Loucy (cell line): ENCODE measurements at regions not wholly inside any gene's neighbourhood (a gene's known extent, or its start where the extent isn't known, plus 50 kb on each side); places are given as distances from the start of the nearest gene placed in this dataset.

Experiments
- H2AFZ ChIP-seq: fragments of 200-600 bp; sonication (generic); 2 replicates; pipeline ENCODE4 v1.6.0; 2016; ENCODE audit warnings: antibody characterized with exemption, mild to moderate bottlenecking, low read length, moderate library complexity
- H3F3A ChIP-seq: fragments of 200-600 bp; 2 replicates; pipeline ENCODE4 v1.6.0; 2016; ENCODE audit warnings: antibody characterized with exemption, low read depth, mild to moderate bottlenecking
- H3K27me3 ChIP-seq: fragments of 200-600 bp; sonication (generic); 2 replicates; pipeline ENCODE4 v1.6.1; 2014; ENCODE audit warnings: low read length, mild to moderate bottlenecking; ENCODE audit not compliant: insufficient read depth, poor library complexity, severe bottlenecking
- H3K36me3 ChIP-seq: fragments of 200-600 bp; sonication (generic); 2 replicates; pipeline ENCODE4 v1.6.1; 2016; ENCODE audit warnings: low read length; ENCODE audit not compliant: insufficient read depth
- H3K4me1 ChIP-seq: fragments of 200-600 bp; sonication (generic); 2 replicates; pipeline ENCODE4 v1.5.1; 2014; ENCODE audit warnings: low read length, mild to moderate bottlenecking; ENCODE audit not compliant: insufficient read depth, poor library complexity, severe bottlenecking
- H3K4me2 ChIP-seq: fragments of 200-600 bp; sonication (generic); 2 replicates; pipeline ENCODE4 v1.6.0; 2014; ENCODE audit warnings: antibody characterized with exemption, low read length, low read depth, mild to moderate bottlenecking; ENCODE audit not compliant: poor library complexity, severe bottlenecking
- H3K4me3 ChIP-seq: fragments of 200-600 bp; sonication (generic); 2 replicates; pipeline ENCODE4 v1.5.1; 2014; ENCODE audit warnings: low read length, mild to moderate bottlenecking, mixed read lengths; ENCODE audit not compliant: poor library complexity, severe bottlenecking
- H3K79me2 ChIP-seq: fragments of 200-600 bp; sonication (generic); 2 replicates; pipeline ENCODE4 v1.6.1; 2014; ENCODE audit warnings: low read length; ENCODE audit not compliant: insufficient read depth
- H3K9ac ChIP-seq: fragments of 200-600 bp; sonication (generic); 2 replicates; pipeline ENCODE4 v1.6.0; 2014; ENCODE audit warnings: mild to moderate bottlenecking, low read depth, low read length, moderate library complexity; ENCODE audit not compliant: poor library complexity, severe bottlenecking
- H3K9me2 ChIP-seq: fragments of 200-600 bp; sonication (generic); replicated peaks from 2 replicates; pipeline ENCODE4 v1.6.1; 2016; ENCODE audit warnings: low read depth, low read length, mixed read lengths
- H3K9me3 ChIP-seq: fragments of 200-600 bp; sonication (generic); 2 replicates; pipeline ENCODE4 v1.6.1; 2014; ENCODE audit warnings: mild to moderate bottlenecking, antibody characterized with exemption, low read length, low read depth; ENCODE audit not compliant: insufficient read depth
- H4K20me1 ChIP-seq: fragments of 200-600 bp; sonication (generic); 2 replicates; pipeline ENCODE4 v1.6.0; 2014; ENCODE audit warnings: antibody characterized with exemption, low read length, mild to moderate bottlenecking; ENCODE audit not compliant: insufficient read depth, poor library complexity, severe bottlenecking
- CTCF ChIP-seq: fragments of 200-600 bp; sonication (generic); conservative IDR thresholded peaks from 2 replicates; pipeline ENCODE4 v1.5.1; 2014; ENCODE audit warnings: mild to moderate bottlenecking, antibody characterized with exemption, low read length
- EZH2phosphoT487 ChIP-seq: fragments of 200-600 bp; IDR thresholded peaks from 2 replicates; pipeline ENCODE4 v1.6.1; 2018; ENCODE audit warnings: antibody characterized with exemption, mild to moderate bottlenecking, moderate library complexity, borderline replicate concordance

DNA sequence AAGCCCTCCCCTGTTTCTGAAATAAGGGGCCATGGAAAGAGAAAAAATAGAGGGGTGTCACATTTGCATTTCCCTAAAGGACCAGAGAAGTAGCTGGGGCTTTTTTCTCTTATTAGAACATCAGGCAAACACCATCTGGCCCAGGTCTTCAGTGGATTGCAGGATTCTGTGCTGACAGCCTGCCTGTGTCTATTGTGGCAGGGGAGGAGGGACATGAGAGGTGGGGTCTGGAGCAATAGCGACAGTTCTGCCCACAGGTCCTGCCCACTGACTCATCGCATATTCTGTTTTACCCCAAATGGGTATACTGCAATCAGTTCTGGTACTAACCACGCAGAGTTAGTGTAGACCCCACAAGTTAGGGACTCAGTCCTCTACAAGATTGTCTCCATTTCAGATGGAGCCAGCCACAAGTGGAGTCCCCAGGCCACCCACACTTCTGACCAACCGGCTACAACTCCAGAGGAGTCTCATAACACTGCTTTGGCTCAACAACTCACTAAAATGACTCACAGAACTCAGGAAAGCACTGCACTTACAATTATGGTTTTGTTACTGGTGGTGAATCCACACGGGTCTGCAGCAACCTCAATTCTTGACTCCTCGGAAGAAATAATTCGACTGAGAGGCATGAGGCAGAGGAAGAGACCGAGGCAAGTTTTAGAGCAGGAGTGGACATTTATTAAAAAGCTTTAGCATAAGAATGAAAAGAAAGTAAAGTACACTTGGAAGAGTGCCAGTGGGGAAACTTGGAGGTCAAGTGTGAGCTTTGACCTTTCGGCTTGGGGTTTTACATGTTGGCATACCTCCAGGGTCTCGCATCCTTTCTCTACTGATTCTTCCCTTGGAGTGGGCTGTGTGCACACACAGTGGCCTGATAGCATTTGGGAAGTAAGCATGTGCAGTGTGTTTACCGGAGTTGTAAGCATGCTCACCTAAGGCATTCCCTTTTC lies 146.4 kb upstream of the SPATS2L start:
- no peaks in the 10 kb centered on the region for H3K27me3 ChIP-seq
- no peak overlapping the region for H3K4me2 ChIP-seq
- no peak overlapping the region for H2AFZ ChIP-seq
- H3K79me2 ChIP-seq = no peaks in the 10 kb centered on the region
- H3K36me3 ChIP-seq = no peaks in the 10 kb centered on the region
- H4K20me1 ChIP-seq = no peaks in the 10 kb centered on the region
- H3K4me1 ChIP-seq = no peaks in the 10 kb centered on the region
- H3K9me3 ChIP-seq = no peaks in the 10 kb centered on the region
- H3K9me2 ChIP-seq = no peaks in the 10 kb centered on the region
- no peaks in the 10 kb centered on the region for H3F3A ChIP-seq
- no peak overlapping the region for H3K9ac ChIP-seq
- no peak for TF ChIP-seq CTCF
- TF ChIP-seq EZH2phosphoT487 = no peak
- H3K4me3 ChIP-seq = no peak overlapping the region

DNA sequence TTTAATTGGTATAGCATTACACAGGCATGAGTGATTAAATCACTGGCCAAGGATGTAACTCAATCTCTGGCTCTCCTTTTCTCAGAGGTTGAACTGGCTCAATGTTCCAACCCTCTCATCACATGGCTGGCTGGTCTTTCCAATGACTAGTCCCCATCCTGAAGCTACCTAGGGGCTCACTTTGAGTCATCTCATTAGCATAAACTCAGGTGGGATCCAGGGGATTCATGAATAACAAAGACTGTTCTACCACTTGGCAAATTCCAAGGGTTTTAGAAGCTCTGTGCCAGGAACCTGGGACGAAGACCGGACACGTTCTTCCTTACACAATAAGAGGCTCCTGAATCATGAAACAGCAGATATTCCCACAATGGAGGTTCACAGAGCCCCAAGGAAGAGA lies 145.0 kb upstream of the SPATS2L start:
- no peaks in the 10 kb centered on the region for H3K27me3 ChIP-seq
- no peaks in the 10 kb centered on the region for H3F3A ChIP-seq
- no peaks in the 10 kb centered on the region; the same call in 1 of the 2 replicates for H3K9me3 ChIP-seq

GRCh38 chr2:200165687-200166086 lies 140.8 kb upstream of the SPATS2L start:
- Histone ChIP-seq H3K9me3 (no peaks in the 10 kb centered on the region; the same call in 1 of the 2 replicates), H3K36me3 (no peaks in the 10 kb centered on the region), H3K4me2 (no peak overlapping the region), H4K20me1 (no peaks in the 10 kb centered on the region), H3K4me1 (no peaks in the 10 kb centered on the region), H3K79me2 (no peaks in the 10 kb centered on the region), H3F3A (no peaks in the 10 kb centered on the region), H2AFZ (no peak overlapping the region), H3K4me3 (no peak overlapping the region), H3K27me3 (no peaks in the 10 kb centered on the region), H3K9me2 (no peaks in the 10 kb centered on the region), H3K9ac (no peak overlapping the region)
- TF ChIP-seq EZH2phosphoT487 = no peak
- TF ChIP-seq CTCF = no peak

More for the DNA sequence above, 145.0 kb upstream of the SPATS2L start:
- H3K4me1 ChIP-seq = no peaks in the 10 kb centered on the region
- H3K4me2 ChIP-seq = no peak overlapping the region
- H3K4me3 ChIP-seq = no peak overlapping the region
- TF ChIP-seq EZH2phosphoT487 (no peak), CTCF (no peak)
- H3K9ac ChIP-seq = no peak overlapping the region
- H2AFZ ChIP-seq = no peak overlapping the region
- H3K36me3 ChIP-seq = no peaks in the 10 kb centered on the region
- H4K20me1 ChIP-seq = no peaks in the 10 kb centered on the region
- no peaks in the 10 kb centered on the region for H3K9me2 ChIP-seq
- no peaks in the 10 kb centered on the region for H3K79me2 ChIP-seq
